Immature natural killer cell (primary cell): ENCODE measurements at regions not wholly inside any gene's neighbourhood (a gene's known extent, or its start where the extent isn't known, plus 50 kb on each side); places are given as distances from the start of the nearest gene placed in this dataset.

ENCODE experiments used
- DNase-seq, 3 donors: peaks; one replicate each; pipeline ENCODE4 v3.0.0; 2022; ENCODE audit warnings: mixed read lengths in 1 of 3
- H3K27ac Mint-ChIP-seq, 6 donors: one replicate each; pipeline ENCODE4 v1.8.0; 2020; ENCODE audit warnings: mixed read lengths in 6 of 6, mild to moderate bottlenecking in 5 of 6, inconsistent platforms in 4 of 6, moderate library complexity in 3 of 6
- H3K27me3 Mint-ChIP-seq, 3 donors: one replicate each; pipeline ENCODE4 v1.8.0; 2020 to 2021; ENCODE audit warnings: low read depth in 3 of 3, mild to moderate bottlenecking in 3 of 3, mixed read lengths in 3 of 3, moderate library complexity in 3 of 3, inconsistent platforms in 1 of 3
- H3K36me3 Mint-ChIP-seq, 3 donors: one replicate each; pipeline ENCODE4 v1.8.0; 2020; ENCODE audit warnings: mixed read lengths in 3 of 3, inconsistent platforms in 2 of 3, mild to moderate bottlenecking in 2 of 3
- H3K4me1 Mint-ChIP-seq, 2 donors: one replicate each; pipeline ENCODE4 v1.8.0; 2020; ENCODE audit warnings: inconsistent platforms in 2 of 2, mild to moderate bottlenecking in 2 of 2, mixed read lengths in 2 of 2, moderate library complexity in 1 of 2
- H3K4me3 Mint-ChIP-seq, 5 donors: one replicate each; pipeline ENCODE4 v1.8.0; 2020; ENCODE audit warnings: mild to moderate bottlenecking in 5 of 5, mixed read lengths in 5 of 5, inconsistent platforms in 3 of 5, moderate library complexity in 3 of 5
- H3K9me3 Mint-ChIP-seq, 6 donors: one replicate each; pipeline ENCODE4 v1.8.0; 2020; ENCODE audit warnings: mild to moderate bottlenecking in 6 of 6, mixed read lengths in 6 of 6, inconsistent platforms in 4 of 6, moderate library complexity in 3 of 6

DNA sequence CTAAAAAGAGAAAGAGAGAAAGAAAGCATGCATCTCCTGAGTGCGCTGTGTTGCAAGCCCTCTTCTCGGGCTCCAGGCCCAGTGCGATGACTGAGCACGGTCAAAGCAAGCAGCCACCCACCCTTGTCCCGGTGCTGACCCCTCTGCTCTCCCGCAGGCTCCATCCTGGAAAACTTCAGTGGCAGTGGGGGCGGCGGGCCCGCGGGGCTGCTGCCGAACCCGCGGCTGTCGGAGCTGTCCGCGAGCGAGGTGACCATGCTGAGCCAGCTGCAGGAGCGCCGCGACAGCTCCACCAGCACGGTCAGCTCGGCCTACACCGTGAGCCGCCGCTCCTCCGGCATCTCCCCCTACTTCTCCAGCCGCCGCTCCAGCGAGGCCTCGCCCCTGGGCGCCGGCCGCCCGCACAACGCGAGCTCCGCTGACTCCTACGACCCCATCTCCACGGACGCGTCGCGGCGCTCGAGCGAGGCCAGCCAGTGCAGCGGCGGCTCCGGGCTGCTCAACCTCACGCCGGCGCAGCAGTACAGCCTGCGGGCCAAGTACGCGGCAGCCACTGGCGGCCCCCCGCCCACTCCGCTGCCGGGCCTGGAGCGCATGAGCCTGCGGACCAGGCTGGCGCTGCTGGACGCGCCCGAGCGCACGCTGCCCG, 252.5 kb downstream of the GLI2 start:
- no peak overlapping the region for H3K4me3 Mint-ChIP-seq

DNA sequence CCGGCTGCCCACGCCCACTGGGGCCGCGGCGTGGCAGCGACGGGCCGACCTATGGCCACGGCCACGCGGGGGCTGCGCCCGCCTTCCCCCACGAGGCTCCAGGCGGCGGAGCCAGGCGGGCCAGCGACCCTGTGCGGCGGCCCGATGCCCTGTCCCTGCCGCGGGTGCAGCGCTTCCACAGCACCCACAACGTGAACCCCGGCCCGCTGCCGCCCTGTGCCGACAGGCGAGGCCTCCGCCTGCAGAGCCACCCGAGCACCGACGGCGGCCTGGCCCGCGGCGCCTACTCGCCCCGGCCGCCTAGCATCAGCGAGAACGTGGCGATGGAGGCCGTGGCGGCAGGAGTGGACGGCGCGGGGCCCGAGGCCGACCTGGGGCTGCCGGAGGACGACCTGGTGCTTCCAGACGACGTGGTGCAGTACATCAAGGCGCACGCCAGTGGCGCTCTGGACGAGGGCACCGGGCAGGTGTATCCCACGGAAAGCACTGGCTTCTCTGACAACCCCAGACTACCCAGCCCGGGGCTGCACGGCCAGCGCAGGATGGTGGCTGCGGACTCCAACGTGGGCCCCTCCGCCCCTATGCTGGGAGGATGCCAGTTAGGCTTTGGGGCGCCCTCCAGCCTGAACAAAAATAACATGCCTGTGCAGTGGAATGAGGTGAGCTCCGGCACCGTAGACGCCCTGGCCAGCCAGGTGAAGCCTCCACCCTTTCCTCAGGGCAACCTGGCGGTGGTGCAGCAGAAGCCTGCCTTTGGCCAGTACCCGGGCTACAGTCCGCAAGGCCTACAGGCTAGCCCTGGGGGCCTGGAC, 253.2 kb downstream of the GLI2 start:
- H3K27me3 Mint-ChIP-seq: no peaks in the 10 kb centered on the region
- DNase-seq: no peak
- no peaks in the 10 kb centered on the region for H3K36me3 Mint-ChIP-seq
- no peaks in the 10 kb centered on the region for H3K4me1 Mint-ChIP-seq
- H3K4me3 Mint-ChIP-seq: no peak overlapping the region
- H3K9me3 Mint-ChIP-seq: peaks cover 0 to 1% (median 0%) of the 10 kb centered on the region in 6 donors
- H3K27ac Mint-ChIP-seq: no peak overlapping the region

More for the DNA sequence above, 252.5 kb downstream of the GLI2 start:
- Mint-ChIP-seq H3K36me3 (no peaks in the 10 kb centered on the region), H3K27ac (no peak overlapping the region), H3K9me3 (peaks cover 0 to 1% (median 0%) of the 10 kb centered on the region in 6 donors), H3K4me1 (no peaks in the 10 kb centered on the region), H3K27me3 (no peaks in the 10 kb centered on the region)
- DNase-seq: no peak

DNA sequence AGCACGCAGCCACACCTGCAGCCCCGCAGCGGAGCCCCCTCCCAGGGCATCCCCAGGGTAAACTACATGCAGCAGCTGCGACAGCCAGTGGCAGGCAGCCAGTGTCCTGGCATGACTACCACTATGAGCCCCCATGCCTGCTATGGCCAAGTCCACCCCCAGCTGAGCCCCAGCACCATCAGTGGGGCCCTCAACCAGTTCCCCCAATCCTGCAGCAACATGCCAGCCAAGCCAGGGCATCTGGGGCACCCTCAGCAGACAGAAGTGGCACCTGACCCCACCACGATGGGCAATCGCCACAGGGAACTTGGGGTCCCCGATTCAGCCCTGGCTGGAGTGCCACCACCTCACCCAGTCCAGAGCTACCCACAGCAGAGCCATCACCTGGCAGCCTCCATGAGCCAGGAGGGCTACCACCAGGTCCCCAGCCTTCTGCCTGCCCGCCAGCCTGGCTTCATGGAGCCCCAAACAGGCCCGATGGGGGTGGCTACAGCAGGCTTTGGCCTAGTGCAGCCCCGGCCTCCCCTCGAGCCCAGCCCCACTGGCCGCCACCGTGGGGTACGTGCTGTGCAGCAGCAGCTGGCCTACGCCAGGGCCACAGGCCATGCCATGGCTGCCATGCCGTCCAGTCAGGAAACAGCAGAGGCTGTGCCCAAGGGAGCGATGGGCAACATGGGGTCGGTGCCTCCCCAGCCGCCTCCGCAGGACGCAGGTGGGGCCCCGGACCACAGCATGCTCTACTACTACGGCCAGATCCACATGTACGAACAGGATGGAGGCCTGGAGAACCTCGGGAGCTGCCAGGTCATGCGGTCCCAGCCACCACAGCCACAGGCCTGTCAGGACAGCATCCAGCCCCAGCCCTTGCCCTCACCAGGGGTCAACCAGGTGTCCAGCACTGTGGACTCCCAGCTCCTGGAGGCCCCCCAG, 254.1 kb downstream of the GLI2 start:
- no peaks in the 10 kb centered on the region for H3K4me1 Mint-ChIP-seq
- H3K27me3 Mint-ChIP-seq: peaks cover 0 to 2% (median 0%) of the 10 kb centered on the region in 3 donors
- H3K27ac Mint-ChIP-seq: no peak overlapping the region
- peaks cover 0 to 1% (median 0%) of the 10 kb centered on the region in 6 donors for H3K9me3 Mint-ChIP-seq
- no peak for DNase-seq
- no peak overlapping the region for H3K4me3 Mint-ChIP-seq
- no peaks in the 10 kb centered on the region for H3K36me3 Mint-ChIP-seq

DNA sequence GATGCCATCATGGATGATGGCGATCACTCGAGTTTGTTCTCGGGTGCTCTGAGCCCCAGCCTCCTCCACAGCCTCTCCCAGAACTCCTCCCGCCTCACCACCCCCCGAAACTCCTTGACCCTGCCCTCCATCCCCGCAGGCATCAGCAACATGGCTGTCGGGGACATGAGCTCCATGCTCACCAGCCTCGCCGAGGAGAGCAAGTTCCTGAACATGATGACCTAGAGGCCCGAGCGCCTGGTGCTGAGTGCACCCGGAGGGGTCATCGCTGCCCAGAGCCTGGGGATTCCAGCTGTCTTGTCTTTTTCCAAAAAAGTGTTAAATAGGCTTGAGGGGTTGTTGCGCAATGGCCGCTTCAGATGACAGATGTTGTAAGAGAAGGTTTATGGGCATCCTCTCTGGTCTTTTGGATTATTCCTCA, 254.8 kb downstream of the GLI2 start:
- H3K36me3 Mint-ChIP-seq: no peaks in the 10 kb centered on the region
- peaks cover 0 to 1% (median 0%) of the 10 kb centered on the region in 6 donors for H3K9me3 Mint-ChIP-seq
- peaks cover 0 to 2% (median 0%) of the 10 kb centered on the region in 3 donors for H3K27me3 Mint-ChIP-seq
- DNase-seq: no peak
- H3K4me1 Mint-ChIP-seq: no peaks in the 10 kb centered on the region
- H3K4me3 Mint-ChIP-seq: no peak overlapping the region
- no peak overlapping the region for H3K27ac Mint-ChIP-seq

DNA sequence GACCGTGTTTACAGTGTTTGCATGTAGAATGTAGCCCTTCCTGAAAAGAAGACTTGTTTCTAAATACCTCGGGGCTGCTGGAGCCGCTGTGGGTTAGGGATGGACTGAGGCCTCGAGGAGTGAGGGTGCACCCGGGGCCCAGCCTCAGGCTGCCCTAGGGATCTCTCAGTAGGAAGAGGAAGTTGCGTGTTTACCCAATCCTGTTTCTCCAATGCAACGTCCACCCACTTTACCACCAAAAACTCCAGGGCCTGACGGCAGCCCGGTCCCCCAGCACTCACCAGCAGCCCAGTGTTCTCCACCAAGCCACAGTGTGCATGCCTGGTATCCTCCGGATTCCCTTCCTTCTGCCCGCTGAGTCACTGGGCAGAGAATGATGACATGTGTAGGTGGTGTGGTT, 255.8 kb downstream of the GLI2 start:
- no peaks in the 10 kb centered on the region for H3K36me3 Mint-ChIP-seq
- no peaks in the 10 kb centered on the region for H3K4me1 Mint-ChIP-seq
- peaks cover 0 to 2% (median 0%) of the 10 kb centered on the region in 3 donors for H3K27me3 Mint-ChIP-seq
- peaks cover 0 to 1% (median 0%) of the 10 kb centered on the region in 6 donors for H3K9me3 Mint-ChIP-seq
- H3K4me3 Mint-ChIP-seq: no peak overlapping the region
- no peak overlapping the region for H3K27ac Mint-ChIP-seq
- no peak for DNase-seq

DNA sequence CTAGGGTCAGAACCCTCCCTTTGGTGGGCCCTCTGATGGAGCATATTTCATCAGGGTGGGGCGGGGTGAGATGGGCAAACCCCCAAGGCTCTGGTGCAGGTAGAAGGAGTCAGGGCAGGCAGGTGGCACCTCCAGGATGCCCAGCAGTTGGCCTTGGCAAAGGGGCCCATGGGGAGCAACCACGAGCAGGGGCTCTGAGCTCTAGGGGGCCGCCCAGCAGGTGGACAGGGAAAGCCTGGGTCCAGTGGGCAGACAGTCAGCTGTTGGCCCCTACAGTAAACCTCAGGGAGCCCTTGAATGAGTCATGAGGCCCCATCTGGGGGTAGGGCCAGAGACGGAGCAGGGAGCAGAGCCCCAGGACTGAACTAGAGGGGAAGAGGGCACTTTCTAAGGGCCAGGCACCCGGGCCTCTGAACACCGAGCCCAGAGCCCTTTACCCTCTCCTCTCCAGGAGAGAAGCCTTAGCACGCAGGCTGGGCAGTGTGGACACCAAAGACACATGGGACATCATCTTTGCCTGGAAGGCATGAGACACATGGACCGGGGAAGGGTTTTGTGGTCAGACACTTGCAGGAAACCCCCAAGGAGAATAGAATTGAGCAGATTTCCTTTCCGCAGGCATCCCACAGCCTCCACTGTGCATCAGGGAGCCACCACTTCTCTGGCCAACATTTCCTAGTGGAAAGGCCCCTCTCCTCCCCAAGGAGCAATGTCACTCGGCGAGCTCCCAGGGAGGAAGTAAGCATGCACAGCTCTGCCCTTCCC, 257.3 kb downstream of the GLI2 start:
- H3K4me3 Mint-ChIP-seq: no peak overlapping the region
- DNase-seq: no peak
- no peaks in the 10 kb centered on the region for H3K4me1 Mint-ChIP-seq
- H3K27ac Mint-ChIP-seq: no peak overlapping the region
- H3K9me3 Mint-ChIP-seq: peaks cover 0 to 1% (median 0%) of the 10 kb centered on the region in 6 donors
- no peaks in the 10 kb centered on the region for H3K36me3 Mint-ChIP-seq
- peaks cover 0 to 3% (median 2%) of the 10 kb centered on the region in 3 donors for H3K27me3 Mint-ChIP-seq

DNA sequence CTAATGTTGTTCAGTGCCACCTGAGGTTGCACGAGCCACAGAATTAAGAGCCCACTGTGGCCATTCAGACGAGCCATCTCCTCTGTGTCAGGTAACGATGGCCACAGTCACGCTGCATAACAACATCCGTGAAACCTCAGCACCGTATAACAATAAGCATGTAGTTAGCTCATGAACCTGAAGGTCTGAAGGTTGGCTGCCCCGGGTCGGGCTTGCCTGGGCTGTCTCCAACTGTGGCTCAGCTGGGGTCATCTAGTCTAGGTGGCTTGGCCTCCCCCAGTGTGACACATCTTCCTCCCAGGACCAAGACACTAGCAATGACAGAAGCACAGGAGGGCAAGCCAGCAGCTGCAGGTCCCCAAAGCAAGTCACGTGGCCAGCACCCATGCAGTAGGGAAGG, 258.0 kb downstream of the GLI2 start:
- Mint-ChIP-seq H3K9me3 (peaks cover 0 to 1% (median 0%) of the 10 kb centered on the region in 6 donors), H3K27me3 (peaks cover 0 to 4% (median 2%) of the 10 kb centered on the region in 3 donors), H3K36me3 (no peaks in the 10 kb centered on the region), H3K4me3 (no peak overlapping the region), H3K4me1 (no peaks in the 10 kb centered on the region), H3K27ac (no peak overlapping the region)
- no peak for DNase-seq

DNA sequence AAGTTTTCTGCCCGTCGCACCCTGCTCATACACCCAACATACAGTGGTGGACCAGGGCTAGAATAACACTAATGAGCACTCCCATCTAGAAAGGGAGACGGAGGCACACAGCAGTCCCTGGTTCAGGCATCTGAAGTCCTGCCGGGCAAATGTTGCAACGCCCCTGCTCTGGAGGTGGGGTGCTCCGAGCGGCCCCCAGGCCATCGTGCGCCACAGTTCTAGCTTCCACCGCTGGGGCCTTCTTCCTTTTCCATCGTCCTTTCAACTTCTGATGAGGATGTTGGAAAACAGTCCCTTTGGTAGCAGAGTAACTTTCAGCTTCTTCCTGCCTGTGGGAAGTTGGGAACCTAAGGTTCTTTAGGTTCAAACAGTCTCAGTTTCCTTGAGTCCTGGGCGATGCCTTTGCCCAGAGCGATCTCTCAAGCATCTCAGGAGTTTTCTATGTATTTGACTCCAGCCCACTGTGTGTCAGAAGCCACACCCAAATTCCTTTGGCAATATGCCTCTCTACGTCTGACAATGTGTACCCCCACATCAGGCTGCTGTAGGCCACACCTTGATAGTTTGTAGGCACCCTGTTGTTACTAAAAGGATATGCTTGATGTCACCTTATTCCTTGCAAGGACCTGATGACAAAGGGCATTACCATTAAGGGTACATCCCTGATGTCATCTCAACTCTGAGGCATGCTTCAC, 258.8 kb downstream of the GLI2 start:
- no peak for DNase-seq
- no peaks in the 10 kb centered on the region for H3K4me1 Mint-ChIP-seq
- no peak overlapping the region for H3K27ac Mint-ChIP-seq
- no peak overlapping the region for H3K4me3 Mint-ChIP-seq
- H3K36me3 Mint-ChIP-seq: no peaks in the 10 kb centered on the region
- peaks cover 0 to 4% (median 2%) of the 10 kb centered on the region in 3 donors for H3K27me3 Mint-ChIP-seq
- peaks cover 0 to 1% (median 0%) of the 10 kb centered on the region in 6 donors for H3K9me3 Mint-ChIP-seq

DNA sequence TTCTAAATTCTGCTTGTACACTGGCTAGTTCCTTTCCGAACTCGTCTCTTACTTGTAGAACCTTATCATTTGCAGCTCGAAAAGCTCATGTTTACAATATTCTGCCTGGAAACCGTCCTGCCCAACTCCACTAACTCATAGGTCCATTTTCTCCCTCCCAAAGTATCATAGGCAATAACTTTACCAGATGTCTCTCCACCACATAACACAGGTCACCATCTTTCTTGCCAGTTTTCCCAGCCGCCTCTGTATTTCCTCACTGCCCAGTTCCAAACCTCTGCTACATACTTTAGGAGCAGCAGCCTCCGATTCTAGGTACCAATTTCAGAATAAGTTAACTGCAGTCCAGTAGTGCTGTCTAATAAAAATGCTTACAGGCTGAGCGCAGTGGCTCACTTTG, 259.5 kb downstream of the GLI2 start:
- no peak for DNase-seq
- no peak overlapping the region for H3K4me3 Mint-ChIP-seq
- H3K9me3 Mint-ChIP-seq: peaks cover 0 to 1% (median 0%) of the 10 kb centered on the region in 6 donors
- H3K27me3 Mint-ChIP-seq: peaks cover 0 to 5% (median 2%) of the 10 kb centered on the region in 3 donors
- H3K36me3 Mint-ChIP-seq: no peaks in the 10 kb centered on the region
- no peak overlapping the region for H3K27ac Mint-ChIP-seq
- no peaks in the 10 kb centered on the region for H3K4me1 Mint-ChIP-seq

DNA sequence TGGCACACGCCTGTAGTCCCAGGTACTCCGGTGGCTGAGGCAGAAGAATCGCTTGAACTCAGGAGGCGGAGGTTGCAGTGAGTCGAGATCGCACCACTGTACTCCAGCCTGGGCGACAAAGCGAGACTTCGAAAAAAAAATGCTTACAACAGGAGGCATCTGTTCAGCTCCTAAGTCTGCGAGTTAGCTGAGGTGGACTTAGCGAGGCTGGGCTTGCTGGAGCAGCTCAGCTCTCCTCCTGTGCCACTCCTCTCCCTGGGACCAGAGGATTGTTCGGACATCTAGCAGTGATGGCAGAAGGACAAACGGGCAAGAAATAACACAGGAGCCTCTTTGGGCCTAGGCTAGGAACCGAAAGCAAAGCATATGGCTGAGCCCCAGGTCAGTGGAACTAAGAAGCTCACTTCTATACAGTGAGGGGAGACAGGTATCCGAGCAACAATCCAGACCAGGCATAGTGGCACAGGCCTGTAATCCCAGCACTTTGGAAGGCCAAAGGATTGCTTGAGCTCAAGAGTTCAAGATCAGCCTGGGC, 260.1 kb downstream of the GLI2 start:
- H3K27ac Mint-ChIP-seq: no peak overlapping the region
- H3K27me3 Mint-ChIP-seq: peaks cover 0 to 5% (median 2%) of the 10 kb centered on the region in 3 donors
- H3K4me3 Mint-ChIP-seq: no peak overlapping the region
- DNase-seq: no peak
- H3K4me1 Mint-ChIP-seq: no peaks in the 10 kb centered on the region
- peaks cover 0 to 1% (median 0%) of the 10 kb centered on the region in 6 donors for H3K9me3 Mint-ChIP-seq
- no peaks in the 10 kb centered on the region for H3K36me3 Mint-ChIP-seq

DNA sequence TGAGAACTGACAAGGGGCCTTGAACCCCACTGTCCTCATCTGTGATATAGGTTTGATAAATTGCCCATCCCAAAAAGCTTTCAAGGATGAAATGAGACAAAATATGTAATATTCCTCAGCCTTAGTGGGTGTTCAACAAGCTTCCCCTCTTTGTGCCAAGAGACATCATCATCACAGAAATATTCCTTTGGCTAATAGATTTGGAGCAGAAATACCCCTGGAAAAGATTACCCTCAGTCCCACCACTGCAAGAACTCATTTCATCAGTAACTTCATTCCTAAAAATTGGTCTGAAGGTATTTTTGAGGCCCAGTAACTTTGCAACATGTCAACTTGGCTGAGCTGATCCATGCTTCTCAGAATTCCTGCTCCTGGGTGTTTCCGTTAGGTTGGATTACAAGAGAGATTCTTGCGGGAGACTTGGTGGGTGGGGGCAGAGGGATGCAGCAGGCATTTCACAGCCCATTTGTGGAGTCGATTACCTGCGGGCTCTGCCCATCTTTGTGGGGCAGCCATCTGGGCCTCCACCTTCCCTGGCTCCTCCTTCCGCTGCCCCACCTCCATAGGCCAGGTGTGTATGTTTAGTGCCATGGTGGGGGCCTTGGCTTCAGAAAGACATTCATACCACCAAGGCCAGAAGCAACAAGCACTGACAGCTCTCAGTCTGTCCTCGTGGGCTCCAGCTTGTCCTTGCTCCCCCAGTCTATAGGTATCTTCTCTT, 263.9 kb downstream of the GLI2 start:
- H3K27me3 Mint-ChIP-seq: peaks cover 0 to 5% (median 1%) of the 10 kb centered on the region in 3 donors
- DNase-seq: no peak
- no peaks in the 10 kb centered on the region for H3K4me1 Mint-ChIP-seq
- H3K4me3 Mint-ChIP-seq: no peak overlapping the region
- H3K27ac Mint-ChIP-seq: no peak overlapping the region
- no peaks in the 10 kb centered on the region for H3K36me3 Mint-ChIP-seq
- H3K9me3 Mint-ChIP-seq: no peaks in the 10 kb centered on the region

DNA sequence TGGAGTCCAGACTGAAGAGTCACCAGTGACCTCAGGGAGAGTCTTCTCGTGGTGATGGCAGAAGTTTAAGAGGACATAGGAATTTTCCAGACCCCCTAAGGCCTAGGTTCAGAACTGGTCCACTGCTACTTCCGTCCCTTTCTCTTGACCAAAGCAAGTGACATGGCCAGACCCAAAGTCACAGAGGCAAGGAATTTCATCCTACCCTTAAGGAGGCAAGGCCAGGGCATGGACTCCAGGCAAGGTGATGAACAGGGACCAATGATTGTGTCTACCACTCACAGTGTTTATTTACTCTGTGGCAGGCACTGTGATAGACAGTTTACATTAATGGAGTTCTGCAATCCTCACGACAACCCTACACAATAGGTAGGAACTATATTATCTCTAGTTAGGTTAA, 265.1 kb downstream of the GLI2 start:
- Mint-ChIP-seq H3K9me3 (no peaks in the 10 kb centered on the region), H3K4me1 (no peaks in the 10 kb centered on the region), H3K27me3 (peaks cover 0 to 5% (median 0%) of the 10 kb centered on the region in 3 donors), H3K4me3 (no peak overlapping the region), H3K27ac (no peak overlapping the region), H3K36me3 (no peaks in the 10 kb centered on the region)
- no peak for DNase-seq
